HG02623 (cell line): ENCODE measurements at regions not wholly inside any gene's neighbourhood (a gene's known extent, or its start where the extent isn't known, plus 50 kb on each side); places are given as distances from the start of the nearest gene placed in this dataset.

ENCODE experiments used
- ATAC-seq: cut with Tn5 transposase; IDR thresholded peaks from one replicate; pipeline ENCODE4 v1.9.1; 2021; ENCODE audit warnings: moderate library complexity; ENCODE audit not compliant: unreplicated experiment

DNA sequence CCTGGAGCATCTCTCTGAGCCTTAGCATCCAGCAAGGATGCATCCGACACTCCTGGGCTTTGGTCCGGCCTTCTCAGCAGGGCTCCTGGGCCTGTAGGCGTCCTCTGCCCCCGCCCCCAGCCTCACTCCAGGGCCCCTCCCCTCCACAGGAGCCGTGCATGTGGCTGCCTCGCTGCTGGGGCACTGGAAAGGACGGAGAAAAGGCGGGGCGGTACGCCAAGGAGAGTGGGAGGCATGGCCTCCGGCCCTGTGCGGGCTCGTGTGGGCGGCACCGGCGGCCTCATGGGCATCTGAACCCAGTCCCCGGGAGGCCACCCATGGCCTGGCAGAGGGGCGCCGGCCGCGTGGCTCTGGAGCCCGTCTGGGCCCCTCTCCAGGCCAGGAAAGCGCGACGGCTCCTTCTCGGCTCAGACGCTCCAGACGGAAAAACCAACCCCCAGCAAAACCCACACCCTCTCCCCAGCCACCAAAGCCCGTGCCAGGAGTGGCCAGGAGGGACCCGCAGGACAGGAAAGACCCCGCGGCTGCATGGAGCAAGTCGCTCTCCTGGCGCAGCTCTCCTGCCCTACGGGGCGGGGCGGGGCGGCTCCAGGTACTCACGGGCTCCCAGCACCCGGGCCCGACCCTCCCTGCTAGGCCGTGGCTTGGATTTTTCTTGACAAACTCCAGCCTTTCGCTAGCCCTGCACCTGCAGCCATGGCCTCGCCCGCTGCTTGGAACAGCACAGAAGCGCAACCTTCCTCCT is 419.9 kb downstream of the QKI start:
- ATAC-seq = no peak

DNA sequence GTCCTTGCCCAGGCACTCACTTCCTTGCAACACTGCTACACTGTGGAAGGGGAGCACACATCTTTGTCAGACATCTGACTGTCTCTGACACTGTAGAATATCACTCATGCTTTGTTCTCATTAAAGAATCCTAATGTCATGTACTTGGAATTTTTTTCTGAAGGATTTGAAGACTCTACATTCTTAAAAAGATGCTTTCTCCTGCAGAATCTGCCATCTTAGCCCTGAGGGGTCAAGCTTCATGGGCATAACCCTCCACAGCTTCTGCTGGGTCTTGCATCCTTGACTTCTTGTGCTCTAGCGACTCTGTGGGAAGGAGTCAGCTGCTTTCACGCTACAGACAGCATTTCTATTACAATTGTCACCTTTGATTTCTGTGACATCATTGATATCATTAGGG is 417.2 kb downstream of the QKI start:
- no peak for ATAC-seq

DNA sequence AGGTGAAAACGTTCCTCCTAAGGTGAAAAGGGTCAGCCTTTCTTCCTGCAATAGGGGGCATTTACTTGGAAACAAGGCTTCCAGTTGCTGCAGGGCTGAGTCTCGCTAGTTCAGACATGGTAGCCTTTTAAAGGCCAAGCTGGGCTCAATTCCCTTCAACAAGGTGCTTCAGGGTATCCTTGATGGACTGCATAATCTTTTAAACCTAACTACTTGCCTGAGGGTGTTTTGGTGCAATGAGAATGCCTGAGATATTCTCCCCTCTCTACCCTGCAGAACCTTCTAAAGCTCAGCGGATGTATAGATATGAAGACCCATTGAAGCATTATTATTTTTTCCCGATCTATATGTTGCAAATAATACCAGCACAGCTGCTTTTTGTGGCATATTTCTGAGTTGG is 416.1 kb downstream of the QKI start:
- ATAC-seq = no peak

DNA sequence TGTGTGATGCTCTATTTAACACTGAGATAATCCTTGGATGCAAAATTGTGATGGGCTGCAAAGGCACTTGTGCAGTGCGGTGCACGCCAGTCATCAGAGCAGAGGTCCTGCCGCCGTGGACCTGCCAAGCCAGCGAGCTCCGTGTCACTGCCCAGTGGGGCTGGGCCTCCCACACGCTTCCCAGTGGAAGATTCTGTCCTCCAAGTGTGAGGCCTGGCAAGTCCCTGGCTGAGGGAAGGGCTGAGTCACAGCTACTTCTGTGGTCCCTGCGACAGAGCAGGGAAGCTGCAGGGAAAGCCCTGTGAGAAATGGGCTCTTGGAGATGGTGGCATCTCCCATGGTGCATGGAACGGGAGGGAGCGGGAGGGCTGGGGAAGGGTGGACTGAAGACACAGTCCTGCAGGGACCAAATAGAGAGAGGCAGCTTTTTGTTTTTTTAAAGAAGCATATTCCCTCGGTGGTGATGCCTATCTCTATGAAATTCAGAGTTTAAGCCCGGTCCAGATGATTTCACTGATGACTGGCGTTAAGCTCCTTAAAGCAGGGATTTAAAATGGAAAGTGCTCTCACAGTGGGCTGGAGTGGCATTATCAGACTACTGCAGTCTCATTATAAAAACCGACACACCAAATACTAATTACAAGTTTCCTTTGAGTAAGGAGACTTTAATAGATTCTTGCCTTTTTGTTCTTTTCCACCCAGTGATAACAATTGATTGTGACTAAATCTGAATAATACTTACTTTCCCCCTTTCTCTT is 413.7 kb downstream of the QKI start:
- no peak for ATAC-seq

DNA sequence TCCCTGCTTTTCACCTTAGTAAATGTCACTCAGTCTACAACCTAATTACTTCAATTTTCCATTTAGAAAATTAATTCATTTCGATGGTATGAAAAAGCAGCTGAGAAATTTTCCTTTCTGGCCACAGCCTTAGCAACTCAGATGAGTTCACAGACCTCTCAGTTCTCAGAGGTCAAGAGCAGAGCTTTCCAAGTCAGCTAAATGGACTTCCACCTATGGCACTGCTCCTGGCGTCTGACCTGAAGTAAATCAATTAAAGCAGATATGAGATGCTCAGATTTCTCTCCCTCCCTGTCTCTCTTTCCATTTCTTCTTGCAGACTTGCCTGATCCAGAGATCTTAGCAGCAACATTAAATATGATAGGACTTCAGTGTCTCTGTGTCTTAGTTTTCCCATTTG is 412.6 kb downstream of the QKI start:
- ATAC-seq = no peak

DNA sequence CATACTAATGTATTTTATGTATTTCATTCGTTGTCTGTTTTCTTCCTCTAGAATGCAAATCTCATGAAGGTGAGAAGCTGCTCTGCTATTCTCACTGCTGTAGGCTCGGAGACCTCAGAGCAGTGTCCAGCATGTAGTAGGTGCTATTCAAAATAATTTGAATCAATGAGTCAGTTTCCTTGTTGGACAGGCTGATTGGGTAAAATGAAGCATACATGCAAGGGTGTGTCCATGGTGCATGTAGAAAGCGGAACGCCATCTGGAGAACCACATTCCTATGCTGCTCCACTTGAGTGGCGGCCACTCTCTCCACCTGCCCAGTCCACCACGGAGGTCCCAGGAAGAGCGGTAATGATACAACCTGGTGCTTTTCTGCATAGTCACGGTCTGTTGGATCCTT is 412.1 kb downstream of the QKI start:
- ATAC-seq = no peak

DNA sequence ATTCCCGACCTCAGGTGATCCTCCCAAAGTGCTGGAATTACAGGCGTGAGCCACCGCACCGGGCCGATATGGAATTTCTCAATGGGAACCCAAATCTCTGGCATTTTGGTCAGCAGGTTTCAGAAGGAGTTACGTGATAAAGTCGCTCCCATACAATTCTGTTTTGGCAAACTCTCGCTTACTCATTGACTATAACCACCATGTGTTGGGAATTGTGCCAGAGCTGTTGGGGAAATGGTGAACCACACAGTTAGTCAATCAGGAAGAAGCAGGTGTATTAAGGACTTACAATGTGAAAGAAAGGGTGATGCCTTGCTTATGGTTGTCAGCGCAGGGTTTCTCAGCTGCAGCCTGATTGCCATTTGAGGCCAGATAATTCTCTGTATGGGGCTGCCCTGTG is 410.5 kb downstream of the QKI start:
- ATAC-seq = no peak

DNA sequence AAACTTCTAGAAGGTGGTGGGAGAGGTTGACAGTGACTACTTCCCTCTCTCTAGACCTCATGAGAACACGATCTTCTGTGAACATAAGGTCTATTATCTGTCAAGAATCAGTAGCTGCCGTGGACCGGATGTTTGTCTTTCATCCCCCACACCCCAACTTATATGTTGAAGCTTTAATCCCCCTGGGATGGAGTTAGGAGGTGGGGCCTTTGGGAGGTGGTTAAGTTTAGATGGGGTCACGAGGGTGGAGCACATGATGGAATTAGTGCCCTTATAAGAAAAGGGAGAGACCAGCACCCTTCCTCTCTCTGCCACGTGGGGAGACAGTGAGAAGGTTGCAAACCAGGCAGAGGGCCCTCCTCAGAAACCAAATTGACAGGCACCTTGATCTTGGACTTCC is 409.1 kb downstream of the QKI start:
- no peak for ATAC-seq

DNA sequence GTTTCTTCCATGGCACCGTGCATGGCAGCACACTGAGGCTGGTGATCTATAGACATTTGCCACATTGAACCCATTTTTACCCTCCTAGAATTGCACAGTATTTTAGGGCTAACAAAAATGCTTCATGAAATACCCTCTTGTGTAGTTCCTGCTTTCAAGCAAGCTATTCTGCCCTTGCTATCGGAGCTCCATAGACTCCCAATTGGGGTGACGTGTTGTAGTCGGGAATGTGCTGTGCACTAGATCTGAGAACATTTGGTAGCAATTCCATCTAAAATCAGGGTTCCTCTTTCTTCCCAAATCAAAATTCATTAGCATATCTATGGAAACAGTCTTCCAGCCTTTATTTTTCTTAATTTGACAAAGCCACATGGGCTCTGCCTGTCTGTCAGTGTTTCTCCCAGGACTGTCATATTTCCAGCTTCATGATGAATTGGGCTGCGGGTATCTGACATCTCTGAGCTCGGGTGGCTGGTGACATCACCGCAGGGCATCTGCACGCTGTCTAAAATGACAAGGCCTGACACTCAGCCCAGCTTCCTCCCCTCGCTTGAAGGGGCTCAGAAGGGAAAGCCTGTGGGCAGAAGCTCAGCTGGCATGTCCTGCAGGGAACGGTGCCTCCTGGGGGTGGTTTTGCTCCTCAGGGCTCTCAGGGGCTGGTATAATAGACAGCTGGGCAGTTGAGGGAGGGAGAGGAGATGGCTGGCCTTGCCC is 406.4 kb downstream of the QKI start:
- no peak for ATAC-seq

DNA sequence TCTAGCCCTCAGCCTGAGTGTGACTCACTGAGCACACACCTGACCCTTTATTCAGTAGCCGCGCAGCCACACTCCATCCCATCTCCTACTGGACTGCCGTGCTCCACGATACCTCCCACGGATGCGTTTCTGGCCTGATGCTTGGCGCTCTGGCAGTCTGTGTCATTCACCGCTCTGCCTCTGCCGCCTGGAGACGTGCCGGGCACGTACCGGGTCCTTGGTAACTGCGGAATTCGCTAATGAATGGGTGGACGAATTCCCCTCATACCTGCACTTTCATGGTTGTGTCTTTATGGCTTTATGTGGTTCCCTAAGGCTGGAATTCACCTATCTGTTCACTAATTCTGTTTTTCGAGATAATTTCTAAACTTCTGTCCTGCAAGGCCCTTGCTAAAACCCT is 405.7 kb downstream of the QKI start:
- ATAC-seq = no peak

DNA sequence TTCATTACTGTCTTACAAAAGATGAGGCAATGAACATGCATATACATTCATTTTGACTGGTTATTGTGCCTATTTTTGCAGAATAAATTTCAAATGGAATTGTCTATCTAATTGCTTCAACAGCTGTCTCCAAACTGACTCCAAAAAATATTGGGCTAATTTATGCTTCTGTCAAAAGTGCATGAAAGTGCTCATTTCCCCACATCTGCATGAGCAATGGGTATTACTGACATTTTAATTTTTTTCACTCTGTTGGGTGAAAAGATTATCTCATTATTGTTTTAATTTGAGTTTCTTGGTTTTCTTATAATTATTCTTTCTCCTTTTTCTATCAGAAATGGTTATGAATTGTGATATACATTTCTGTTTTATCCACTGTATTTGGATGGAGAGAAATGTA is 404.2 kb downstream of the QKI start:
- ATAC-seq = no peak

DNA sequence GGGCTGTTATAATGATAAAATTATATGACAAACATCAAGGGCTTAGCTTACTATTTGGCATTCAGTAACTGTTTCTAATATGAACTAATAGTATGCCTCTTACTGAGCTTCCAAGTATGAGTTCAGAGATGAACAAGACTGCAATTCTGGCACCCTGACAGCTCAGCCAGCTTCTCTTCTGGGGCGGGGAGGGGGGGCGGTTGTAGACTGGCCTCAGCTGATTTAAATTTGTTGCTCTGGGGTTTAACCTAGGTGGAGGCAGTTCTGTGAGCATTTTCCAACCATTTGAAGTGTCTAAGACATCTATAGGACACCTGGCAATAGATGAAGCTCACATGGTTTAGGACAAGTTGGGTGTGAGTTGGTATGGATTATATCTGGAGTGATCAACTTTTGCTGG is 401.9 kb downstream of the QKI start:
- ATAC-seq = no peak

DNA sequence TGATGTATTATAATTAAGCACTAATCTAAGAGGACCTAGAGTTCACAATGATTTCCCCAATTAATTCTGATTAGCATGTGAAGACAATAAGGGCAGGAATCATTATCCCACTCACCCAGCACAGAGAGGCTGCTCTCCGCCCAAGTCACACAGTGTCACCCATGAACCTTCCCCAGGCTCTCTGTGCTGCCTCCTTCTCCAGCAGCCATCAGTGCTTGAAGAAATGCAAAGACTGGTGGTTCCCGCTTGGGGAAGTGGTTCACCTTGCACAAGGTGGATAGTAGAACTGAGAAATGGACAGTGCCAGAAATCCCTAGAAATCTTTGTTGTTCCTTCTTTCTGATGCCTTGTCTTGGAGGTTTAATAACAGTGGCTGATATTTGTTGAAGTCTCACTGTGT is 401.3 kb downstream of the QKI start:
- ATAC-seq = no peak

DNA sequence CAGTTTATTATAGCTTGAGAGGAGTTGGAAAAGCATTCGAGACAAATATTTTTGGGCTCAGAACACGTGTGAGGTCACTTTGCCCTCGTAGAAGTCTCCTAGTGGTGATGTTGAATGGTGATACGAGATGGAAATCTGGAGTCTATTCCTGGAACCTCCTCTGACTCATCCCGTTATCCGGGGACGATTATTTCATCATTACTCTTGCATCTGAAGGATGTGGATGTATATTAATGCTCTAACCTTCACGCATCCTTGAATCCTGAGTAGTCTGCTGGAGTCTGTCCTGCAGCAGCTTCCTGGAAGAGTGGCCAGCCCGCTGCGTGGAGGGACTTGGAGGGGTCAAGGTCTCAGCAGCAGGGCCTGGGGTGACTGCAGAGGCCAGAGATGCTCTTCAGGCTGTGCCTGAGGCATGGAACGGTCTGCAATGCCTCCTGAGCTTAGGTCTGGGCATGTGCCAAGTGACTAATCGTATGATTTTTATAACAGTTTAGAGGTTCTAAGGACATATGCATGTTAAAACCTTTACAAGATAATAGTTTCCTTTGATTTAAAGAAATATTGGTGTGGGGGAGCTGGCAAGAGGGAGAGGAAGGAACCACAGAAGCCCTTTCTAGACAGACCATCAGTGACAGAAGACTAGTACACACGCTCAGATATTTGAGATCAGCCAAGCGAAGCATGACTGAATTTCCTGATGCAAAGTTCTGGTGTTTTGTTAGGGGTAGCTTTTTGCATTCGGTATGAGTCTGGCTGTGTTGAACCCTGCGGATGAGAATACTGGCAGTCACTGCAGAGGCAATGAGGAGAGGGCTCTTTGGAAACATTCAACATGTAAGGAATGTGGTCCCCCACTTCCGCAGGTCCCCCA is 400.2 kb downstream of the QKI start:
- no peak for ATAC-seq

DNA sequence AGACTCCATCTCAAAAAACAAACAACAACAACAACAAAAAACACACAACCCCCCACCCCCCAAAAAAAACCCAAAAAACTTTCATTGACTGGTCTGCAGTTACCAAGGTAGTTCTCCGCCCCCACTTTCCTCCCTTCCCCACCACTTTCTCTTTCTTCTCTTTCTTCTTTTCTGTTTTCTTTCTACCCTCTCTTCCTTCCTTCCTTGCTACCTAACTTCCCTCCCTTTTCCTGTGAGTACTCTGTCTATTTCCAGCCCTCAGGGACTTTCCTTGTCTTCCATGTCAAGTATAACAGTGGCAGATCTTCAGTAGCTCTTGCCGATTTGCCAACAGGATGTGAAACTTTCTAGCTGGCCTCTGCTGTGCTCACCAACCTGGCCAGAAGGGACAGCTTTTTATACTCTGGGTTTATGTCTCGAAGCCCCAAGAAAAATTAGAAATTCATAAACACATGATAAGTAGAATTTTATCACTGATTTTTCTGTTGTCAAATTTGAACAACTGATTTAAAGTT is 399.5 kb downstream of the QKI start:
- ATAC-seq = no peak

DNA sequence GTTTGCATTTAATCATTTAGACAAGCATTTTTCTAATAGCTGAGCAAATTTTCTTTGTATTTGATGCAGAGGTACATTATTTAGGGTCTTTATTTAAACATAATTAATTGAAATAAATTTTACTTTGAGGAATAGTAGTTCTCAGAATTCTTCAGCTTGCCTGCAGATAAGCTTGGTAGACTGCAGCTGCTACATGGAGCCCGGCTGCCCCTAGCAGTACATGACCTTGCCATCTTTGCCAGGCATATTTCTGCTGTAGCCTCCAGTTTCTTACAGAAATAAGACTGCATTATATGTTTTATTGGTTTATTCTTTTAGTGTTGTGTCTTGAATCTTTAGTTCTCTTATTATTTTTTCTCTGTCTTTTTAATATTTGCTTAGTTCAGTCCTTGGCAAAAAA is 396.8 kb downstream of the QKI start:
- ATAC-seq = no peak

DNA sequence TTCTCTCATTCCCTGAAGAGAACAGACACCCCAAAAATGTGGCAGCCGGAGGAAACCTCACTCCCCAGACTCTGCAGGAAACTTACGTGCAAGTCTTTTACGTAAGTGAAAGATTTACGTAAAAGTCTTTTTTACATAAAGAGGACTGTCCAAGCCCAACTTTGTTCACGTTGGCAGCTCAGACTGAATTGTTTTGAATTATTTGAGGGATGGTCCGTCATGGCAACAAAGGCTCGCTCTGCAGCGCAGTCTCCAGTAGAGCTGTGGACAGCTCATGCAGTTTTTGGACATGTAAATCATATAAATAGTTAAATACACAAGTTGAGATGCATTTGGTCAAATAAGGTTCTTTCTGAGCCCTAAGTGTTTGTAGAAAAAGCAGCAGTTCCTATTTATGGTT is 394.8 kb downstream of the QKI start:
- no peak for ATAC-seq

DNA sequence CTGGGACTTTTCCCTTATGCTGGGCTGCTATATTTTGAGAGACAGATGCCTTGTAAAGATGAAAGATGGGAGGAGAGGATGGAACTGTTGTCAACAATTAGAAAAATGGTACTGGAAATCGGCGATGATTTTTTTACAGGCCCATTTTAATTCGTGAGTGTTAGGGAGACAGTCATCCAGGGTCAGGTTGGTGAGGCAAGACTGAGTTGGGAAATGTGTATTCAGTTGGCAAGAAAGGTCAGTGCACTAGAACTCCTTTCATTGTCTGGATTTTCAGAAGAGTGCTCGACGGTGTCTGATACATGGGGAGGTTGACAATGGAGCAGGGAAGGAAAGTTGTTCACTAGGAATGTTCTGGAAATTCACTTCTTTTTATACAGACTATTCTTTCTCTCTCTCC is 394.4 kb downstream of the QKI start:
- ATAC-seq = no peak

DNA sequence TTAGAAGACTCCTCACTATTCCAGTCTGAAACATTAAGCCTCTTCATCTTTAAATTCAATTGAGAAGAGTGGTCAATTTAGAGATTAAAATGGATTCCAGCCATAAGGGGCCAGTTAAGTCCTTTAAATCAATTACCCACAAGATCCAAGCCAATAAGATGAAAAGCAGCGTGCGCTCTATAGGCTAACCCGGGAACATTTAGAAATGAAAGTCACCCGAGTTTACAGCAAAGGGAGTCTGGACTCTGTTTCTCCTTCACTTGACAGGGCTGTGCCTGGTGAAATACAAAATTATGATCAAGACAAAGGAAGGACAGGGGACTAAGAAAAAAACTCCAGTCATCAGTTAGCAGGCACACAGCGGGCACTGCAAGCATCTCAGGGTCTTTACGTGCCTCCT is 393.7 kb downstream of the QKI start:
- ATAC-seq = no peak

DNA sequence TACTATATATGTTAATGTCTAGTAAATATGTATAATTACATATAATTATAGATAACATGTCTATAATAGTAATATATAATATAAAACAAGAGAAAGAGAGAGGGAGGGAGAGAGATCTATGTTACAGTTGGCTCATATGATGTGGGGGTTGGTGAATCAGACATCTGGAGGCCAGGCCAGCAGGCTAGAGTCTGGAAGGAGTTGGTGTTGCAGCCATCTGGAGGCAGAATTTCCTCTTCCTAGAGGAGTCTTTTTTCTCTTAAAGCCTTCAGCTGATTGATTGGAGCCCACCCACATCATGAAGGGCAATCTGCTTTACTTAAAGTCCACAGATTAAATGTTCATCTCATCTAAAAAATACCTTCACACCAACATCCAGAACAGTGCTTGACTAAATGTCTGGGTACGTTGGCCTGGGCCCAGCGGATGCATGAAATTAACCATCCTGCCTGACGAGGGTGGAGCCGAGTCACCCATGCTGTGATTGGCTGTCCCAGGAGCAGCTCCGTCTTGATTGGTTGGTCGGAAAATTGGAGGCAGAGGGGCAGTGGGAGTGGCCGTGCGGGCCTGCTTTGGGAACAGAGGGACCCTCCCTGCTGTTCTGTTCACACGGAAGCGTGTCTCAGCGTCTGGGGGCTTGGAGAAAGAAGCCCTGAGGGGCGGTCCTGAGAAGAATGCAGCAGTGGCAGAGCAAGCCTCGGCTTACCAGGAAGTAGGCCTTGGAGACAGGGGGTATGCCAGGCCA is 392.4 kb downstream of the QKI start:
- no peak for ATAC-seq
